ENCODE measurements at regions not wholly inside any gene's neighbourhood (a gene's known extent, or its start where the extent isn't known, plus 50 kb on each side); places are given as distances from the start of the nearest gene placed in this dataset.

GRCh38 chrX:138929926-138930582 lies 218.5 kb upstream of the FGF13 start:
- H3K27ac ChIP-seq (ENCODE audit: insufficient read length, low read depth, low read length): no peak overlapping the region
- no peaks in the 10 kb centered on the region for H3K79me1 ChIP-seq (ENCODE audit: insufficient read depth, low read depth, low read length, poor library complexity, severe bottlenecking)
- H3K14ac ChIP-seq (ENCODE audit: insufficient read depth, low read length): no peak overlapping the region
- no peaks in the 10 kb centered on the region for H3K4me1 ChIP-seq (ENCODE audit: insufficient read depth, low read length)
- H3K23ac ChIP-seq (ENCODE audit: insufficient read length, low read depth, low read length): no peak overlapping the region
- H2BK120ac ChIP-seq (ENCODE audit: low read depth, low read length, poor library complexity, severe bottlenecking): no peak overlapping the region
- no peak overlapping the region for H3K9ac ChIP-seq (ENCODE audit: extremely low read depth, insufficient read length, low read length)
- no peak overlapping the region for H3K4me2 ChIP-seq (ENCODE audit: insufficient read depth, insufficient read length, low read length)
- H3K9me3 Mint-ChIP-seq: peaks cover 0 to 36% of the 10 kb centered on the region in 2 experiments; a peak in 2 of 5 replicates
- H3K4ac ChIP-seq (ENCODE audit: low read depth, low read length): no peak overlapping the region
- no peak overlapping the region for H2BK15ac ChIP-seq (ENCODE audit: low read depth, low read length)
- no peak overlapping the region for H4K5ac ChIP-seq (ENCODE audit: insufficient read length, low read depth, low read length)
- no peak overlapping the region for H3K27ac Mint-ChIP-seq
- H3K79me2 ChIP-seq (ENCODE audit: insufficient read depth, low read length): no peaks in the 10 kb centered on the region
- H2BK12ac ChIP-seq (ENCODE audit: insufficient read length, low read depth, low read length): no peak overlapping the region
- H3T11ph ChIP-seq (ENCODE audit: low read length): no peak overlapping the region
- DNase-seq: no peak
- H2AK5ac ChIP-seq (ENCODE audit: insufficient read length, low read length): no peak overlapping the region
- no peak for TF ChIP-seq CTCF (conservative IDR thresholded peaks at IDR 0.05)
- no peaks in the 10 kb centered on the region for H3K23me2 ChIP-seq (ENCODE audit: insufficient read length, low read depth, low read length, poor library complexity, severe bottlenecking)
- H3K27me3 ChIP-seq (ENCODE audit: insufficient read depth, low read length): no peaks in the 10 kb centered on the region
- H4K91ac ChIP-seq (ENCODE audit: insufficient read length, low read depth, low read length): no peak overlapping the region
- H3K4me1 Mint-ChIP-seq: peaks cover 0 to 6% of the 10 kb centered on the region in 2 experiments; a peak in 2 of 4 replicates
- H4K8ac ChIP-seq (replicated peaks; ENCODE audit: insufficient read length, low read depth, low read length): no peak overlapping the region
- no peak overlapping the region for H2BK20ac ChIP-seq (ENCODE audit: low read depth, low read length, poor library complexity, severe bottlenecking)
- no peak overlapping the region for H2AFZ ChIP-seq (ENCODE audit: low read length)
- no peak overlapping the region for H3K56ac ChIP-seq (ENCODE audit: insufficient read length, low read depth, low read length)
- no peak overlapping the region for H2BK5ac ChIP-seq (ENCODE audit: insufficient read length, low read length)
- no peaks in the 10 kb centered on the region for H3K36me3 Mint-ChIP-seq (ENCODE audit: insufficient read depth in 1 of 3, low read depth in 3 of 3)
- no peak overlapping the region for H3K4me3 Mint-ChIP-seq
- H3K18ac ChIP-seq (ENCODE audit: insufficient read length, low read depth, low read length): no peak overlapping the region
- H4K20me1 ChIP-seq (ENCODE audit: control insufficient read depth, insufficient read depth, insufficient read length): no peaks in the 10 kb centered on the region
- no peaks in the 10 kb centered on the region for H3K27me3 Mint-ChIP-seq (ENCODE audit: low read depth)
- H3K9me3 ChIP-seq (ENCODE audit: control insufficient read depth, low read depth, low read length): no peaks in the 10 kb centered on the region
- no CpG with 5 or more reads among the region's 4 CpGs for whole genome bisulfite sequencing (ENCODE audit: extremely low coverage, insufficient read length, low lambda C conversion rate)
